Ovary (tissue), 3 donors: ENCODE measurements at regions not wholly inside any gene's neighbourhood (a gene's known extent, or its start where the extent isn't known, plus 50 kb on each side); places are given as distances from the start of the nearest gene placed in this dataset.

ENCODE experiments used
- EP300 ChIP-seq: sonication (generic); formaldehyde crosslinking; IDR thresholded peaks from one replicate; pipeline ENCODE4 v1.6.1; 2017; ENCODE audit warnings: antibody characterized with exemption
- POLR2A ChIP-seq: fragments of 450-650 bp; IDR thresholded peaks from one replicate; pipeline ENCODE4 v1.6.1; 2017; ENCODE audit warnings: antibody characterized with exemption, mild to moderate bottlenecking, moderate library complexity
- TF ChIP-seq, protein P1 (sequence below), 3 donors: fragments of 450-650 bp in 2 of 3; fragments of 200-600 bp in 1 of 3; IDR thresholded peaks; one replicate each; pipeline versions ENCODE4 v1.5.1 to v1.8.0; 2016 to 2022; ENCODE audit warnings: antibody characterized with exemption in 3 of 3, mild to moderate bottlenecking in 1 of 3
- donor health status: DM: no; HTN: no; CAD: no.

DNA sequence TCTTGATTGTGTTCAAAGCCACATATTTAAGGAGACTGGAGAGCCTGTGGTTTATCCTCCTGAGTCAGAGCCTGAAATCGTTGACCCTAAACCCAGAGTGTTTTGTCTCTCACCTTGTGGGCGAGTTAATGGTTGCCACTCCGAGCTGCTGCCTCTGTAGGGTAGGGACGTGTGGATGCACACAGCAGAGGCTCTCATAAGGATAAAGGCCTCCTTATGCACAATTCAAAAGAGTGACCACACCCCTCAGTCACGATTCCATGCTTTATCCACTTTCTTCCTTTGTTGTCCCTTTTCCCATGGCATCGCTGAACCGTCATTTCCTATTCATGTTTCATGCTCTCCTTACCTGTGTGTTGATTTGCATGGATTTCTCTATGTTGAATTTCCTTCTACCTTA is 805.0 kb upstream of the RBFOX1 start:
- TF ChIP-seq, protein P1, sequence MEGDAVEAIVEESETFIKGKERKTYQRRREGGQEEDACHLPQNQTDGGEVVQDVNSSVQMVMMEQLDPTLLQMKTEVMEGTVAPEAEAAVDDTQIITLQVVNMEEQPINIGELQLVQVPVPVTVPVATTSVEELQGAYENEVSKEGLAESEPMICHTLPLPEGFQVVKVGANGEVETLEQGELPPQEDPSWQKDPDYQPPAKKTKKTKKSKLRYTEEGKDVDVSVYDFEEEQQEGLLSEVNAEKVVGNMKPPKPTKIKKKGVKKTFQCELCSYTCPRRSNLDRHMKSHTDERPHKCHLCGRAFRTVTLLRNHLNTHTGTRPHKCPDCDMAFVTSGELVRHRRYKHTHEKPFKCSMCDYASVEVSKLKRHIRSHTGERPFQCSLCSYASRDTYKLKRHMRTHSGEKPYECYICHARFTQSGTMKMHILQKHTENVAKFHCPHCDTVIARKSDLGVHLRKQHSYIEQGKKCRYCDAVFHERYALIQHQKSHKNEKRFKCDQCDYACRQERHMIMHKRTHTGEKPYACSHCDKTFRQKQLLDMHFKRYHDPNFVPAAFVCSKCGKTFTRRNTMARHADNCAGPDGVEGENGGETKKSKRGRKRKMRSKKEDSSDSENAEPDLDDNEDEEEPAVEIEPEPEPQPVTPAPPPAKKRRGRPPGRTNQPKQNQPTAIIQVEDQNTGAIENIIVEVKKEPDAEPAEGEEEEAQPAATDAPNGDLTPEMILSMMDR (IDR thresholded peaks at IDR 0.05), result no peak
- TF ChIP-seq POLR2A (no peak), EP300 (no peak)
